ENCODE measurements at regions not wholly inside any gene's neighbourhood (a gene's known extent, or its start where the extent isn't known, plus 50 kb on each side); places are given as distances from the start of the nearest gene placed in this dataset.

GRCh38 chr18:71989616-71990015 lies 554.5 kb downstream of the CBLN2 start:
- Mint-ChIP-seq H3K4me1 (ENCODE audit: low read depth, unreplicated experiment) (peaks cover 12% of the 10 kb centered on the region), H3K4me3 (ENCODE audit: unreplicated experiment) (no peak overlapping the region), H3K36me3 (ENCODE audit: unreplicated experiment) (peaks cover 5% of the 10 kb centered on the region), H3K27ac (ENCODE audit: unreplicated experiment) (no peak overlapping the region), H3K9me3 (ENCODE audit: unreplicated experiment) (peaks cover 4% of the 10 kb centered on the region), H3K27me3 (ENCODE audit: unreplicated experiment) (peaks cover 2% of the 10 kb centered on the region)
- no peak for DNase-seq
- no peak for TF ChIP-seq CTCF (IDR thresholded peaks at IDR 0.05; ENCODE audit: partially characterized antibody, unreplicated experiment)

GRCh38 chr18:71986351-71987050 lies 557.6 kb downstream of the CBLN2 start:
- no peak overlapping the region for H3K4me3 Mint-ChIP-seq (ENCODE audit: unreplicated experiment)
- H3K4me1 Mint-ChIP-seq (ENCODE audit: low read depth, unreplicated experiment) = no peaks in the 10 kb centered on the region
- H3K27me3 Mint-ChIP-seq (ENCODE audit: unreplicated experiment) = no peaks in the 10 kb centered on the region
- H3K9me3 Mint-ChIP-seq (ENCODE audit: unreplicated experiment) = no peaks in the 10 kb centered on the region
- TF ChIP-seq CTCF (IDR thresholded peaks at IDR 0.05; ENCODE audit: partially characterized antibody, unreplicated experiment) = no peak
- no peaks in the 10 kb centered on the region for H3K36me3 Mint-ChIP-seq (ENCODE audit: unreplicated experiment)
- DNase-seq = no peak
- H3K27ac Mint-ChIP-seq (ENCODE audit: unreplicated experiment) = no peak overlapping the region

GRCh38 chr18:71976744-71977143 lies 567.4 kb downstream of the CBLN2 start:
- Mint-ChIP-seq H3K4me3 (ENCODE audit: unreplicated experiment) (no peak overlapping the region), H3K9me3 (ENCODE audit: unreplicated experiment) (no peaks in the 10 kb centered on the region), H3K4me1 (ENCODE audit: low read depth, unreplicated experiment) (peaks cover 2% of the 10 kb centered on the region), H3K27me3 (ENCODE audit: unreplicated experiment) (no peaks in the 10 kb centered on the region), H3K36me3 (ENCODE audit: unreplicated experiment) (no peaks in the 10 kb centered on the region), H3K27ac (ENCODE audit: unreplicated experiment) (no peak overlapping the region)
- no peak for TF ChIP-seq CTCF (IDR thresholded peaks at IDR 0.05; ENCODE audit: partially characterized antibody, unreplicated experiment)
- DNase-seq = no peak

GRCh38 chr18:71966791-71967190 lies 577.4 kb downstream of the CBLN2 start:
- Mint-ChIP-seq H3K27ac (ENCODE audit: unreplicated experiment) (no peak overlapping the region), H3K9me3 (ENCODE audit: unreplicated experiment) (no peaks in the 10 kb centered on the region), H3K4me1 (ENCODE audit: low read depth, unreplicated experiment) (no peaks in the 10 kb centered on the region), H3K36me3 (ENCODE audit: unreplicated experiment) (no peaks in the 10 kb centered on the region), H3K4me3 (ENCODE audit: unreplicated experiment) (no peak overlapping the region), H3K27me3 (ENCODE audit: unreplicated experiment) (no peaks in the 10 kb centered on the region)
- TF ChIP-seq CTCF (IDR thresholded peaks at IDR 0.05; ENCODE audit: partially characterized antibody, unreplicated experiment) = no peak
- DNase-seq = no peak

GRCh38 chr18:71958605-71959004 lies 585.5 kb downstream of the CBLN2 start:
- no peak for TF ChIP-seq CTCF (IDR thresholded peaks at IDR 0.05; ENCODE audit: partially characterized antibody, unreplicated experiment)
- Mint-ChIP-seq H3K9me3 (ENCODE audit: unreplicated experiment) (no peaks in the 10 kb centered on the region), H3K4me3 (ENCODE audit: unreplicated experiment) (no peak overlapping the region), H3K27me3 (ENCODE audit: unreplicated experiment) (no peaks in the 10 kb centered on the region), H3K4me1 (ENCODE audit: low read depth, unreplicated experiment) (no peaks in the 10 kb centered on the region), H3K27ac (ENCODE audit: unreplicated experiment) (no peak overlapping the region), H3K36me3 (ENCODE audit: unreplicated experiment) (no peaks in the 10 kb centered on the region)
- DNase-seq = no peak
